SU-DHL-6 (cell line): ENCODE measurements at regions not wholly inside any gene's neighbourhood (a gene's known extent, or its start where the extent isn't known, plus 50 kb on each side); places are given as distances from the start of the nearest gene placed in this dataset.

Source experiments
- EZH2phosphoT487 ChIP-seq: fragments of 200-600 bp; sonication (generic), shearing (Covaris generic); conservative IDR thresholded peaks from 2 replicates; pipeline ENCODE4 v1.6.1; 2018; ENCODE audit warnings: mild to moderate bottlenecking, antibody characterized with exemption, low read length, moderate library complexity, mixed read lengths
- TF ChIP-seq, protein P1 (sequence below): fragments of 200-600 bp; sonication (generic); IDR thresholded peaks from one replicate; pipeline ENCODE4 v1.5.1; 2017; ENCODE audit warnings: antibody characterized with exemption, mild to moderate bottlenecking, low read length, moderate library complexity; ENCODE audit not compliant: insufficient read depth, poor library complexity, severe bottlenecking

DNA sequence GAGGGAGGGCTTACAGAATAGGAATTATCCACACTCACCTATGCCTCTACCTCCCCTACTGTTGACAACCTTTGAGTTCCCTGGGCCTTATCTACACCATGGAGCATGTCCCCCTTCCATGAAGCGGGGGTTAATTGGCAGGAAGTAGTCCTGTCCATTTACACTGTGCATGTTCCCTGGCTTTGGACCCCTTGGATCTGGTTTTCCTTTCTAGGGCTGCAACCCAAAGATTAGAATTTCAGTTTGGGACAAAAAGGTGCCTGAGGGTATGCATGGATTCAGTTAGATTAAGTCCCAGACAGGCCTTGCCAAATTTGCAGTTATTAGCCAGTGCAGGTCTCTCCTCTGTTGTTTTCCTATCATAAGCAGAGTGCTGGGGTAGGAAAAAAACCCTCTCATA, 180.3 kb downstream of the CMPK2 start:
- TF ChIP-seq, protein P1, sequence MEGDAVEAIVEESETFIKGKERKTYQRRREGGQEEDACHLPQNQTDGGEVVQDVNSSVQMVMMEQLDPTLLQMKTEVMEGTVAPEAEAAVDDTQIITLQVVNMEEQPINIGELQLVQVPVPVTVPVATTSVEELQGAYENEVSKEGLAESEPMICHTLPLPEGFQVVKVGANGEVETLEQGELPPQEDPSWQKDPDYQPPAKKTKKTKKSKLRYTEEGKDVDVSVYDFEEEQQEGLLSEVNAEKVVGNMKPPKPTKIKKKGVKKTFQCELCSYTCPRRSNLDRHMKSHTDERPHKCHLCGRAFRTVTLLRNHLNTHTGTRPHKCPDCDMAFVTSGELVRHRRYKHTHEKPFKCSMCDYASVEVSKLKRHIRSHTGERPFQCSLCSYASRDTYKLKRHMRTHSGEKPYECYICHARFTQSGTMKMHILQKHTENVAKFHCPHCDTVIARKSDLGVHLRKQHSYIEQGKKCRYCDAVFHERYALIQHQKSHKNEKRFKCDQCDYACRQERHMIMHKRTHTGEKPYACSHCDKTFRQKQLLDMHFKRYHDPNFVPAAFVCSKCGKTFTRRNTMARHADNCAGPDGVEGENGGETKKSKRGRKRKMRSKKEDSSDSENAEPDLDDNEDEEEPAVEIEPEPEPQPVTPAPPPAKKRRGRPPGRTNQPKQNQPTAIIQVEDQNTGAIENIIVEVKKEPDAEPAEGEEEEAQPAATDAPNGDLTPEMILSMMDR, result no peak
- TF ChIP-seq EZH2phosphoT487, result no peak
